CD4-positive, alpha-beta memory T cell (primary cell): ENCODE measurements at regions not wholly inside any gene's neighbourhood (a gene's known extent, or its start where the extent isn't known, plus 50 kb on each side); places are given as distances from the start of the nearest gene placed in this dataset.
"Not testable (repeated sequence)": the region's sequence is repeated elsewhere in the genome, so short reads cannot be mapped to it uniquely, and the experiment has no call there.

ENCODE experiments used
- CTCF ChIA-PET: fragments of 350-600 bp; sonication (Branson Sonifier 250); formaldehyde crosslinking; loops from one replicate; lab custom pipeline; 2021; ENCODE audit warnings: inconsistent platforms; ENCODE audit not compliant: partially characterized antibody; lab: Charles Lee
- POLR2A ChIA-PET: fragments of 350-600 bp; sonication (Branson Sonifier 250); formaldehyde crosslinking; loops from one replicate; lab custom pipeline; 2021; ENCODE audit not compliant: partially characterized antibody; lab: Charles Lee
- DNase-seq, 5 donors: peaks; one replicate each; pipeline versions ENCODE4 v3.0.0 to v3.0.0-alpha.2; 2020 to 2022; ENCODE audit warnings: mixed read lengths in 1 of 5
- H3K27ac ChIP-seq: one replicate; pipeline ENCODE4 v1.7.0; 2013; ENCODE audit warnings: low read depth, low read length
- H3K27me3 ChIP-seq: 2 replicates; pipeline ENCODE4 v1.7.0; 2013; ENCODE audit warnings: mild to moderate bottlenecking, low read length, moderate library complexity; ENCODE audit not compliant: insufficient read depth
- H3K36me3 ChIP-seq: 2 replicates; pipeline ENCODE4 v1.7.0; 2013; ENCODE audit warnings: mild to moderate bottlenecking, low read length, moderate library complexity; ENCODE audit not compliant: insufficient read depth
- H3K4me1 ChIP-seq: 2 replicates; pipeline ENCODE4 v1.7.0; 2013; ENCODE audit warnings: mild to moderate bottlenecking, low read length, moderate library complexity; ENCODE audit not compliant: insufficient read depth
- H3K4me3 ChIP-seq, 2 donors: one replicate each; pipeline ENCODE4 v1.7.0; 2013; ENCODE audit warnings: low read length in 2 of 2, mild to moderate bottlenecking in 1 of 2
- H3K9me3 ChIP-seq, 2 donors: one replicate each; pipeline ENCODE4 v1.7.0; 2013; ENCODE audit warnings: low read length in 2 of 2, control low read depth in 1 of 2; ENCODE audit not compliant: control insufficient read depth in 1 of 2
- H3K27ac Mint-ChIP-seq, 7 donors: one replicate each; pipeline ENCODE4 v1.8.0; 2020 to 2021; ENCODE audit warnings: mixed read lengths in 7 of 7, mild to moderate bottlenecking in 6 of 7, inconsistent platforms in 3 of 7, moderate library complexity in 3 of 7
- H3K27me3 Mint-ChIP-seq, 2 donors: one replicate each; pipeline ENCODE4 v1.8.0; 2020 to 2021; ENCODE audit warnings: mixed read lengths in 2 of 2
- H3K36me3 Mint-ChIP-seq, 2 donors: one replicate each; pipeline ENCODE4 v1.8.0; 2020 to 2021; ENCODE audit warnings: mixed read lengths in 2 of 2, inconsistent platforms in 1 of 2, mild to moderate bottlenecking in 1 of 2
- H3K4me1 Mint-ChIP-seq, 4 donors: one replicate each; pipeline ENCODE4 v1.8.0; 2020 to 2021; ENCODE audit warnings: mixed read lengths in 4 of 4, mild to moderate bottlenecking in 1 of 4
- H3K4me3 Mint-ChIP-seq, 8 donors: one replicate each; pipeline ENCODE4 v1.8.0; 2020 to 2021; ENCODE audit warnings: mixed read lengths in 8 of 8, mild to moderate bottlenecking in 7 of 8, moderate library complexity in 6 of 8, inconsistent platforms in 3 of 8
- H3K9me3 Mint-ChIP-seq, 8 donors: one replicate each; pipeline ENCODE4 v1.8.0; 2020 to 2021; ENCODE audit warnings: mixed read lengths in 8 of 8, mild to moderate bottlenecking in 5 of 8, inconsistent platforms in 3 of 8, moderate library complexity in 1 of 8
- intact Hi-C: fragments of 100-400 bp; cut with micrococcal nuclease; formaldehyde crosslinking; loops from one replicate; pipeline ENCODE4 v1.15.1; 2023

DNA sequence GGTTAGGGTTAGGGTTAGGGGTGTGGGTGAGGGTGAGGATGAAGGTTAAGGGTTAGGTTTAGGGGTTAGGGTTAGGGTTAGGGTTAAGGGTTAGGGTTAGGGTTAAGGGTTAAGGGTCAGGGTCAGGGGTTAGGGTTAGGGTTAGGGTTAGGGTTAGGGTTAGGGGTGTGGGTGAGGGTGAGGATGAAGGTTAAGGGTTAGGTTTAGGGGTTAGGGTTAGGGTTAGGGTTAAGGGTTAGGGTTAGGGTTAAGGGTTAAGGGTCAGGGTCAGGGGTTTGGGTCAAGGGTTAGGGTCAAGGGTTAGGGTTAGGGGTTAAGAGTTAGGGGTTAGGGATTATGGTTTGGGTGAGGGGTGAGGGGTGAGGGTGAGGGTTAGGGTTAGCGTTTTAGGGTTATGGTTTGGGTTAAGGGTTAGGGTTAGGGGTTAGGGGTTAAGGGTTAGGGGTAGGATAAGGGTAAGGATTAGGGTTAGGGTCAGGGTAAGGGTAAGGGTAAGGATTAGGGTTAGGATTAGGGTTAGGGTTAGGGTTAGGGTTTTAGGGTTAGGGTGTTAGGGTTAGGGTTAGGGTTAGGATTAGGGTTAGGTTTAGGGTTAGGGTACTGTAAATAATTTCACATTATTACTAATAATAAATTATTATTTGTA lies 214.0 kb downstream of the LMLN start:
- H3K27me3 Mint-ChIP-seq, H3K36me3 ChIP-seq, H3K27ac ChIP-seq, H3K27ac Mint-ChIP-seq, H3K4me3 Mint-ChIP-seq, H3K4me3 ChIP-seq, DNase-seq, intact Hi-C loops, H3K36me3 Mint-ChIP-seq, H3K4me1 ChIP-seq, POLR2A ChIA-PET, H3K27me3 ChIP-seq, H3K9me3 Mint-ChIP-seq, CTCF ChIA-PET, H3K4me1 Mint-ChIP-seq, H3K9me3 ChIP-seq: not testable (repeated sequence)
